ENCODE measurements at regions not wholly inside any gene's neighbourhood (a gene's known extent, or its start where the extent isn't known, plus 50 kb on each side); places are given as distances from the start of the nearest gene placed in this dataset.

GRCh38 chr5:109962882-109963603 is 273.3 kb downstream of the MAN2A1 start:
- Histone ChIP-seq H4K20me1 (replicated peaks in 1 of 2; ENCODE audit: control insufficient read depth in 1 of 2, insufficient read depth in 2 of 2, low read length in 2 of 2) (no peaks in the 10 kb centered on the region), H2BK120ac (replicated peaks; ENCODE audit: low read depth, low read length) (no peak overlapping the region), H3K36me3 (ENCODE audit: control insufficient read depth in 2 of 4, insufficient read depth in 4 of 4, low read length in 3 of 4) (no peaks in the 10 kb centered on the region), H2BK15ac (ENCODE audit: low read length) (no peak overlapping the region), H3K79me1 (ENCODE audit: low read depth, low read length) (no peaks in the 10 kb centered on the region), H3K4me1 (replicated peaks in 1 of 4; ENCODE audit: control insufficient read depth in 3 of 4, insufficient read depth in 4 of 4, low read length in 3 of 4) (no peaks in the 10 kb centered on the region), H4K8ac (ENCODE audit: extremely low read depth, insufficient read depth, low read length) (no peak overlapping the region), H3K18ac (ENCODE audit: extremely low read depth, low read length) (no peak overlapping the region), H3K9ac (replicated peaks in 1 of 4; ENCODE audit: extremely low read depth in 1 of 4, low read depth in 3 of 4, low read length in 3 of 4) (no peak overlapping the region), H3K23me2 (ENCODE audit: low read depth, low read length) (no peaks in the 10 kb centered on the region), H3K27ac (ENCODE audit: low read depth, low read length) (no peak overlapping the region), H2AK5ac (ENCODE audit: low read depth, low read length) (no peak overlapping the region), H2AFZ (ENCODE audit: low read length) (no peak overlapping the region), H4K91ac (replicated peaks; ENCODE audit: insufficient read length, low read length) (no peak overlapping the region), H3K56ac (replicated peaks; ENCODE audit: insufficient read length, low read depth, low read length) (no peak overlapping the region), H2BK5ac (ENCODE audit: low read depth, low read length) (no peak overlapping the region), H4K5ac (ENCODE audit: insufficient read length, low read depth, low read length) (no peak overlapping the region), H2BK12ac (ENCODE audit: low read depth, low read length) (no peak overlapping the region), H3K4ac (replicated peaks; ENCODE audit: insufficient read length, low read depth, low read length) (no peak overlapping the region), H3K79me2 (ENCODE audit: control insufficient read depth in 1 of 2, insufficient read depth in 2 of 2, low read length in 2 of 2) (no peaks in the 10 kb centered on the region), H3K4me3 (ENCODE audit: extremely low read depth in 1 of 4, insufficient read depth in 2 of 4, low read depth in 3 of 4, low read length in 4 of 4) (no peak overlapping the region), H3K23ac (ENCODE audit: insufficient read length) (no peak overlapping the region), H3K27me3 (replicated peaks in 1 of 4; ENCODE audit: control insufficient read depth in 3 of 4, extremely low read depth in 1 of 4, insufficient read depth in 3 of 4, low read length in 3 of 4) (no peaks in the 10 kb centered on the region), H3K4me2 (ENCODE audit: insufficient read depth in 1 of 2, low read depth in 2 of 2, low read length in 2 of 2) (no peak overlapping the region), H3K14ac (ENCODE audit: insufficient read length) (no peak overlapping the region), H3K9me3 (ENCODE audit: insufficient read depth in 2 of 2, low read depth in 1 of 2, low read length in 1 of 2) (no peaks in the 10 kb centered on the region), H2BK20ac (ENCODE audit: low read length) (no peak overlapping the region)
- WGBS, 2 experiments (ENCODE audit: extremely low coverage in 1 of 2, insufficient coverage in 1 of 2, insufficient read length in 1 of 2, insufficient replicate concordance in 2 of 2, low coverage in 1 of 2, low lambda C conversion rate in 2 of 2, missing lambda C conversion rate in 1 of 2), result 82% methylated on average over 1 of the region's 1 CpG; no CpG with 5 or more reads in 1 of the 2 experiments
- POLR2A ChIA-PET (ENCODE audit: partially characterized antibody), result no interaction called here
- TF ChIP-seq MAX (IDR thresholded peaks at IDR 0.05) (no peak), ZNF274 (IDR thresholded peaks at IDR 0.05; ENCODE audit: borderline replicate concordance, extremely low read depth, low read length) (no peak), GTF2F1 (IDR thresholded peaks at IDR 0.05; ENCODE audit: borderline replicate concordance, low read depth, low read length) (no peak), CEBPB (IDR thresholded peaks at IDR 0.05; ENCODE audit: low read depth, low read length) (no peak), SIN3A (conservative IDR thresholded peaks at IDR 0.05 in 1 of 2, IDR thresholded peaks at IDR 0.05 in 1 of 2; ENCODE audit: low read depth in 1 of 2, low read length in 2 of 2) (no peak), FOSL1 (IDR thresholded peaks at IDR 0.05; ENCODE audit: insufficient read depth, low read depth, low read length) (no peak), CTBP2 (IDR thresholded peaks at IDR 0.05; ENCODE audit: borderline replicate concordance, insufficient read depth, insufficient read length, low read length) (no peak)
- FAIRE-seq (no peak), DNase-seq (ENCODE audit: low read depth in 1 of 2, low spot score in 2 of 2) (no peak)
- CTCF ChIA-PET (ENCODE audit: partially characterized antibody), result no interaction called here
